Panc1 (cell line): ENCODE measurements at regions not wholly inside any gene's neighbourhood (a gene's known extent, or its start where the extent isn't known, plus 50 kb on each side); places are given as distances from the start of the nearest gene placed in this dataset.

Source experiments
- POLR2AphosphoS5 ChIP-seq: IDR thresholded peaks from 2 replicates; pipeline ENCODE4 v1.6.1; 2012; ENCODE audit warnings: mild to moderate bottlenecking, low read depth, low read length, moderate library complexity
- SIN3A ChIP-seq: IDR thresholded peaks from 2 replicates; pipeline ENCODE4 v1.6.1; 2012; ENCODE audit warnings: low read depth, mild to moderate bottlenecking, low read length, moderate library complexity, borderline replicate concordance; ENCODE audit not compliant: insufficient read depth
- TCF7L2 ChIP-seq: IDR thresholded peaks from 2 replicates; pipeline ENCODE4 v1.6.1; 2011; ENCODE audit warnings: mild to moderate bottlenecking, low read depth, low read length, inconsistent platforms
- TF ChIP-seq, protein P1 (sequence below): fragments of 450-650 bp; IDR thresholded peaks from 2 replicates; pipeline ENCODE4 v1.5.1; 2017; ENCODE audit warnings: mild to moderate bottlenecking
- TF ChIP-seq, protein P2 (sequence below), 2 experiments: IDR thresholded peaks; 2 replicates each; pipeline ENCODE4 v1.6.1; 2011 to 2012; ENCODE audit warnings: low read depth in 2 of 2, control low read depth in 1 of 2, low read length in 1 of 2, mild to moderate bottlenecking in 1 of 2, moderate library complexity in 1 of 2; ENCODE audit not compliant: insufficient read depth in 1 of 2

DNA sequence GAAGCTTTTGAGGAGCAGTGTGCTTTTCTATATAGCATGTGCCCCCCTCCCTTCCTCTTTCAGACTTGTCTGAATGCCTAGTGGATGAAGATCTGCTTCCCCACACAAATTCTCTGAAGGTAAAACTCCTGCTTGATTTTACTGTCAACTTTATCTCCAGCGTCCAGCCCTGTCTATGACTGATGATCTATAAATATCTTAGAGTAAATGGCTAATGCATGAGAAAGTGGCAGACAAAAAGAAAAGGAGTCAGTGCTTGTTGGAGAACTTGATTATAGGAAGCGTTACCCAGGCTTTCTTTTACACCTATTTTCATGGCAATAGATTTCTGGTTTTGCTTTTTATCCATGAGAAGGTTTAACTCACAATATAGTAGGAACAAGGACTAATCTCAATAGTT, 168.3 kb upstream of the HS3ST1 start:
- TF ChIP-seq, protein P1, sequence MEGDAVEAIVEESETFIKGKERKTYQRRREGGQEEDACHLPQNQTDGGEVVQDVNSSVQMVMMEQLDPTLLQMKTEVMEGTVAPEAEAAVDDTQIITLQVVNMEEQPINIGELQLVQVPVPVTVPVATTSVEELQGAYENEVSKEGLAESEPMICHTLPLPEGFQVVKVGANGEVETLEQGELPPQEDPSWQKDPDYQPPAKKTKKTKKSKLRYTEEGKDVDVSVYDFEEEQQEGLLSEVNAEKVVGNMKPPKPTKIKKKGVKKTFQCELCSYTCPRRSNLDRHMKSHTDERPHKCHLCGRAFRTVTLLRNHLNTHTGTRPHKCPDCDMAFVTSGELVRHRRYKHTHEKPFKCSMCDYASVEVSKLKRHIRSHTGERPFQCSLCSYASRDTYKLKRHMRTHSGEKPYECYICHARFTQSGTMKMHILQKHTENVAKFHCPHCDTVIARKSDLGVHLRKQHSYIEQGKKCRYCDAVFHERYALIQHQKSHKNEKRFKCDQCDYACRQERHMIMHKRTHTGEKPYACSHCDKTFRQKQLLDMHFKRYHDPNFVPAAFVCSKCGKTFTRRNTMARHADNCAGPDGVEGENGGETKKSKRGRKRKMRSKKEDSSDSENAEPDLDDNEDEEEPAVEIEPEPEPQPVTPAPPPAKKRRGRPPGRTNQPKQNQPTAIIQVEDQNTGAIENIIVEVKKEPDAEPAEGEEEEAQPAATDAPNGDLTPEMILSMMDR = no peak
- TF ChIP-seq TCF7L2 = no peak
- TF ChIP-seq, protein P2, sequence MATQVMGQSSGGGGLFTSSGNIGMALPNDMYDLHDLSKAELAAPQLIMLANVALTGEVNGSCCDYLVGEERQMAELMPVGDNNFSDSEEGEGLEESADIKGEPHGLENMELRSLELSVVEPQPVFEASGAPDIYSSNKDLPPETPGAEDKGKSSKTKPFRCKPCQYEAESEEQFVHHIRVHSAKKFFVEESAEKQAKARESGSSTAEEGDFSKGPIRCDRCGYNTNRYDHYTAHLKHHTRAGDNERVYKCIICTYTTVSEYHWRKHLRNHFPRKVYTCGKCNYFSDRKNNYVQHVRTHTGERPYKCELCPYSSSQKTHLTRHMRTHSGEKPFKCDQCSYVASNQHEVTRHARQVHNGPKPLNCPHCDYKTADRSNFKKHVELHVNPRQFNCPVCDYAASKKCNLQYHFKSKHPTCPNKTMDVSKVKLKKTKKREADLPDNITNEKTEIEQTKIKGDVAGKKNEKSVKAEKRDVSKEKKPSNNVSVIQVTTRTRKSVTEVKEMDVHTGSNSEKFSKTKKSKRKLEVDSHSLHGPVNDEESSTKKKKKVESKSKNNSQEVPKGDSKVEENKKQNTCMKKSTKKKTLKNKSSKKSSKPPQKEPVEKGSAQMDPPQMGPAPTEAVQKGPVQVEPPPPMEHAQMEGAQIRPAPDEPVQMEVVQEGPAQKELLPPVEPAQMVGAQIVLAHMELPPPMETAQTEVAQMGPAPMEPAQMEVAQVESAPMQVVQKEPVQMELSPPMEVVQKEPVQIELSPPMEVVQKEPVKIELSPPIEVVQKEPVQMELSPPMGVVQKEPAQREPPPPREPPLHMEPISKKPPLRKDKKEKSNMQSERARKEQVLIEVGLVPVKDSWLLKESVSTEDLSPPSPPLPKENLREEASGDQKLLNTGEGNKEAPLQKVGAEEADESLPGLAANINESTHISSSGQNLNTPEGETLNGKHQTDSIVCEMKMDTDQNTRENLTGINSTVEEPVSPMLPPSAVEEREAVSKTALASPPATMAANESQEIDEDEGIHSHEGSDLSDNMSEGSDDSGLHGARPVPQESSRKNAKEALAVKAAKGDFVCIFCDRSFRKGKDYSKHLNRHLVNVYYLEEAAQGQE (IDR thresholded peaks at IDR 0.05; ENCODE audit: insufficient read depth in 1 of 2, low read depth in 2 of 2, low read length in 1 of 2) = no peak
- TF ChIP-seq POLR2AphosphoS5 = no peak
- no peak for TF ChIP-seq SIN3A
